CD14-positive monocyte (primary cell): ENCODE measurements at regions not wholly inside any gene's neighbourhood (a gene's known extent, or its start where the extent isn't known, plus 50 kb on each side); places are given as distances from the start of the nearest gene placed in this dataset.

Experiments used
- DNase-seq, 3 donors: peaks; one replicate each; pipeline ENCODE4 v3.0.0-alpha.2; 2011 to 2022
- H2AFZ ChIP-seq: 2 replicates; pipeline ENCODE4 v1.6.0; 2012; ENCODE audit warnings: mild to moderate bottlenecking, low read depth, low read length, inconsistent platforms; ENCODE audit not compliant: insufficient read depth, poor library complexity, severe bottlenecking
- H3K27ac ChIP-seq, 2 donors: 1 replicate in 1 of 2; 2 replicates in 1 of 2; pipeline ENCODE4 v1.5.1; 2012 to 2013; ENCODE audit warnings: low read length in 2 of 2, control low read depth in 1 of 2, inconsistent platforms in 1 of 2, low read depth in 1 of 2, mild to moderate bottlenecking in 1 of 2
- H3K27me3 ChIP-seq, 2 donors: one replicate each; pipeline versions ENCODE4 v1.6.0 to v1.6.1; 2011 to 2013; ENCODE audit warnings: low read length in 2 of 2; ENCODE audit not compliant: control insufficient read depth in 2 of 2, insufficient read depth in 2 of 2
- H3K36me3 ChIP-seq, 2 donors: replicated peaks in 1 of 2; 1 replicate in 1 of 2; 2 replicates in 1 of 2; pipeline versions ENCODE4 v1.5.1 to v1.6.1; 2012 to 2013; ENCODE audit warnings: low read length in 2 of 2, control low read depth in 1 of 2, inconsistent platforms in 1 of 2, mild to moderate bottlenecking in 1 of 2; ENCODE audit not compliant: insufficient read depth in 2 of 2, control insufficient read depth in 1 of 2
- H3K4me1 ChIP-seq, 2 donors: 1 replicate in 1 of 2; 2 replicates in 1 of 2; pipeline versions ENCODE4 v1.5.1 to v1.6.1; 2012 to 2013; ENCODE audit warnings: low read length in 2 of 2, control low read depth in 1 of 2, inconsistent platforms in 1 of 2, mild to moderate bottlenecking in 1 of 2, moderate library complexity in 1 of 2; ENCODE audit not compliant: insufficient read depth in 2 of 2, control insufficient read depth in 1 of 2
- H3K4me2 ChIP-seq: replicated peaks from 2 replicates; pipeline ENCODE3; 2012; ENCODE audit warnings: low read length, moderate library complexity, mild to moderate bottlenecking; ENCODE audit not compliant: poor library complexity, severe bottlenecking; ENCODE audit errors: extremely low read depth
- H3K4me3 ChIP-seq, 3 experiments: fragments of 200-600 bp in 1 of 3; sonication (generic) in 1 of 3; replicated peaks in 1 of 3; 1 replicate in 2 of 3; 2 replicates in 1 of 3; pipeline ENCODE4 v1.5.1; 2011 to 2013; ENCODE audit warnings: low read length in 3 of 3, mild to moderate bottlenecking in 3 of 3, control low read depth in 2 of 3, low read depth in 2 of 3, inconsistent platforms in 1 of 3, moderate library complexity in 1 of 3
- H3K79me2 ChIP-seq: 2 replicates; pipeline ENCODE4 v1.6.0; 2012; ENCODE audit warnings: mild to moderate bottlenecking, control low read depth, inconsistent platforms, low read length, moderate library complexity; ENCODE audit not compliant: insufficient read depth
- H3K9ac ChIP-seq: 2 replicates; pipeline ENCODE4 v1.6.0; 2017; ENCODE audit warnings: low read length, mild to moderate bottlenecking; ENCODE audit not compliant: insufficient read depth, poor library complexity, severe bottlenecking
- H3K9me3 ChIP-seq, 2 donors: replicated peaks in 1 of 2; 1 replicate in 1 of 2; 2 replicates in 1 of 2; pipeline versions ENCODE4 v1.5.1 to v1.6.1; 2012 to 2013; ENCODE audit warnings: low read length in 2 of 2, control low read depth in 1 of 2; ENCODE audit not compliant: control insufficient read depth in 1 of 2, insufficient read depth in 1 of 2
- H4K20me1 ChIP-seq: 2 replicates; pipeline ENCODE4 v1.6.0; 2012; ENCODE audit warnings: mild to moderate bottlenecking, low read length, control low read depth, moderate library complexity; ENCODE audit not compliant: insufficient read depth
- H3K27ac Mint-ChIP-seq, 7 donors: one replicate each; pipeline ENCODE4 v1.8.0; 2020; ENCODE audit warnings: mild to moderate bottlenecking in 7 of 7, mixed read lengths in 7 of 7, moderate library complexity in 6 of 7, inconsistent platforms in 2 of 7
- H3K27me3 Mint-ChIP-seq, 3 donors: one replicate each; pipeline ENCODE4 v1.8.0; 2021 to 2022; ENCODE audit warnings: low read depth in 3 of 3, mild to moderate bottlenecking in 3 of 3, mixed read lengths in 3 of 3, moderate library complexity in 3 of 3, inconsistent platforms in 1 of 3
- H3K36me3 Mint-ChIP-seq, 2 donors: one replicate each; pipeline ENCODE4 v1.8.0; 2020; ENCODE audit warnings: mixed read lengths in 2 of 2, inconsistent platforms in 1 of 2, mild to moderate bottlenecking in 1 of 2
- H3K4me1 Mint-ChIP-seq: one replicate; pipeline ENCODE4 v1.8.0; 2020; ENCODE audit warnings: mild to moderate bottlenecking, mixed read lengths
- H3K4me3 Mint-ChIP-seq, 2 donors: one replicate each; pipeline ENCODE4 v1.8.0; 2020; ENCODE audit warnings: mild to moderate bottlenecking in 2 of 2, mixed read lengths in 2 of 2, moderate library complexity in 1 of 2
- H3K9me3 Mint-ChIP-seq, 7 donors: one replicate each; pipeline ENCODE4 v1.8.0; 2020 to 2022; ENCODE audit warnings: mixed read lengths in 7 of 7, mild to moderate bottlenecking in 6 of 7, moderate library complexity in 6 of 7, inconsistent platforms in 2 of 7
- WGBS: methylation state at CpG from one replicate; pipeline ENCODE4 v1.1.5; 2013; ENCODE audit warnings: missing lambda C conversion rate; ENCODE audit not compliant: insufficient coverage; 5-methylcytosine and 5-hydroxymethylcytosine counted together
- intact Hi-C, 2 donors: fragments of 100-400 bp; cut with micrococcal nuclease; formaldehyde crosslinking; loops; one replicate each; pipeline versions ENCODE4 v1.15.0 to v1.15.1; 2023
- TF ChIP-seq, protein P1 (sequence below): fragments of 200-600 bp; IDR thresholded peaks from one replicate; pipeline ENCODE4 v1.8.0; 2022; ENCODE audit warnings: antibody characterized with exemption, mild to moderate bottlenecking

DNA sequence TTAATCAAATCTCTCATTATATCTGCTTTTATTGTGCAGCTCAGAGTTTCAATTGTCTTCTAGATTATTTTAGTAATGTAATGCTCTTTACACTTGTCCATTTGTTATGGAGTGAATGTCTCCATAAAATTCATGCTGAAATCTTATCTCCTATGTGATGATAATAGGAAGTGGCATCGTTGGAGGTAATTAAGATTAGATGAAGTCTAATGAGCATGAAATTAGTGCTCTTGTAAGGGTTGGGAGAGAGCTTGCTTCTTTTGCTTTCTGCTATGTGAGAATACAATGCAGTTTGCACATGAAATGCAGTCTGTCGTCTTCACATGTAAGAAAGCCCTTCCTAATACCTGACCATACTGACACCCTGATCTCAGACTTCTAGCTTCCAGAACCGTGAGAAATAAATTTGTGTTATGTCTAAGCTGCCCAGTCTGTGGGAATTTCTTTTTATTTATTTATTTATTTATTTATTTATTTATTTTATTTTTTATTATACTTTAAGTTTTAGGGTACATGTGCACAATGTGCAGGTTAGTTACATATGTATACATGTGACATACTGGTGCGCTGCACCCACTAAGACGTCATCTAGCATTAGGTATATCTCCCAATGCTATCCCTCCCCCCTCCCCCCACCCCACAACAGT is 1399.2 kb upstream of the CDH6 start:
- Histone ChIP-seq H3K79me2 (no peaks in the 10 kb centered on the region), H3K9me3 (no peaks in the 10 kb centered on the region), H3K4me3 (no peak overlapping the region), H4K20me1 (no peaks in the 10 kb centered on the region), H3K27me3 (no peaks in the 10 kb centered on the region), H3K36me3 (no peaks in the 10 kb centered on the region), H3K4me1 (no peaks in the 10 kb centered on the region), H3K27ac (no peak overlapping the region), H2AFZ (no peak overlapping the region), H3K9ac (no peak overlapping the region), H3K4me2 (no peak overlapping the region)
- H3K4me3 Mint-ChIP-seq: no peak overlapping the region
- no peak for DNase-seq
- intact Hi-C loops: no loop called here
- TF ChIP-seq, protein P1, sequence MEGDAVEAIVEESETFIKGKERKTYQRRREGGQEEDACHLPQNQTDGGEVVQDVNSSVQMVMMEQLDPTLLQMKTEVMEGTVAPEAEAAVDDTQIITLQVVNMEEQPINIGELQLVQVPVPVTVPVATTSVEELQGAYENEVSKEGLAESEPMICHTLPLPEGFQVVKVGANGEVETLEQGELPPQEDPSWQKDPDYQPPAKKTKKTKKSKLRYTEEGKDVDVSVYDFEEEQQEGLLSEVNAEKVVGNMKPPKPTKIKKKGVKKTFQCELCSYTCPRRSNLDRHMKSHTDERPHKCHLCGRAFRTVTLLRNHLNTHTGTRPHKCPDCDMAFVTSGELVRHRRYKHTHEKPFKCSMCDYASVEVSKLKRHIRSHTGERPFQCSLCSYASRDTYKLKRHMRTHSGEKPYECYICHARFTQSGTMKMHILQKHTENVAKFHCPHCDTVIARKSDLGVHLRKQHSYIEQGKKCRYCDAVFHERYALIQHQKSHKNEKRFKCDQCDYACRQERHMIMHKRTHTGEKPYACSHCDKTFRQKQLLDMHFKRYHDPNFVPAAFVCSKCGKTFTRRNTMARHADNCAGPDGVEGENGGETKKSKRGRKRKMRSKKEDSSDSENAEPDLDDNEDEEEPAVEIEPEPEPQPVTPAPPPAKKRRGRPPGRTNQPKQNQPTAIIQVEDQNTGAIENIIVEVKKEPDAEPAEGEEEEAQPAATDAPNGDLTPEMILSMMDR: no peak
- no peaks in the 10 kb centered on the region for H3K27me3 Mint-ChIP-seq
- H3K4me1 Mint-ChIP-seq: no peaks in the 10 kb centered on the region
- no peaks in the 10 kb centered on the region for H3K36me3 Mint-ChIP-seq
- no CpG with 5 or more reads among the region's 5 CpGs for WGBS
- peaks cover 0 to 5% (median 2%) of the 10 kb centered on the region in 7 donors for H3K9me3 Mint-ChIP-seq
- H3K27ac Mint-ChIP-seq: no peak overlapping the region

DNA sequence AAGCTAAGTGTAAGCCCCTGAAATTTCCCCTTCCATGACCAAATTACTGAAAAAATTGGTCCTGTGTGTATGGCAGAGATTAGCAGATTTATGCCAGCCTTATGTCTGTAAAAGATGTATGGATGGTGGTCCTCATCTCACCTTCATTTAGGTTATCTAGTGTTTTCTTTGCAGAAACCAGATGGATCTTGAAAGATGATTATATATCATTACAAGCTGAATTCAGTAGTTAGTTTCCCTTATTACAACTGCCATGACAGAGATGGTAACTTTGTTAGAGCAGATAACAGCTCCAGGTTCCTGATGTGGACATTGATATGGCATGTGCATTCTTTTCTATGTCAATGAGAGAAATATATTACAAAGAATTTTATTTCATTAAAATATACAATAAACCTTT is 1403.2 kb upstream of the CDH6 start:
- Histone ChIP-seq H3K4me3 (no peak overlapping the region), H2AFZ (no peak overlapping the region), H3K36me3 (no peaks in the 10 kb centered on the region), H3K27ac (no peak overlapping the region), H3K79me2 (no peaks in the 10 kb centered on the region), H4K20me1 (no peaks in the 10 kb centered on the region), H3K9me3 (peaks cover 4 to 5% of the 10 kb centered on the region in 2 donors), H3K27me3 (no peaks in the 10 kb centered on the region), H3K9ac (no peak overlapping the region), H3K4me2 (no peak overlapping the region), H3K4me1 (no peaks in the 10 kb centered on the region)
- TF ChIP-seq, protein P1: no peak
- Mint-ChIP-seq H3K4me3 (no peak overlapping the region), H3K27me3 (no peaks in the 10 kb centered on the region), H3K4me1 (no peaks in the 10 kb centered on the region), H3K36me3 (no peaks in the 10 kb centered on the region), H3K27ac (no peak overlapping the region), H3K9me3 (peaks cover 0 to 8% (median 0%) of the 10 kb centered on the region in 7 donors)
- intact Hi-C loops: no loop called here
- DNase-seq: no peak
